ENCODE measurements at regions not wholly inside any gene's neighbourhood (a gene's known extent, or its start where the extent isn't known, plus 50 kb on each side); places are given as distances from the start of the nearest gene placed in this dataset.
"Not testable (repeated sequence)": the region's sequence is repeated elsewhere in the genome, so short reads cannot be mapped to it uniquely, and the experiment has no call there.

- no peak for DNase-seq (ENCODE audit: low read depth in 2 of 2)
Measured at GRCh38 chr4:71081192-71081591, 87.7 kb downstream of the DCK start.

- DNase-seq (ENCODE audit: low read depth in 2 of 2): no peak
Measured at GRCh38 chr4:71093745-71094144, 100.3 kb downstream of the DCK start.

GRCh38 chr4:71094201-71094600 is 100.8 kb downstream of the DCK start:
- no peak for DNase-seq (ENCODE audit: low read depth in 2 of 2)

GRCh38 chr4:71095141-71095540 is 101.7 kb downstream of the DCK start:
- no peak for DNase-seq (ENCODE audit: low read depth in 2 of 2)

GRCh38 chr4:71095545-71095944 is 102.1 kb downstream of the DCK start:
- no peak for DNase-seq (ENCODE audit: low read depth in 2 of 2)

GRCh38 chr4:71107726-71108125 is 114.3 kb downstream of the DCK start:
- DNase-seq (ENCODE audit: low read depth in 2 of 2): no peak

- no peak for DNase-seq (ENCODE audit: low read depth in 2 of 2)
Measured at GRCh38 chr4:71110499-71110898, 117.0 kb downstream of the DCK start.

- not testable (repeated sequence) for DNase-seq (ENCODE audit: low read depth in 2 of 2)
Measured at GRCh38 chr4:71111133-71111532, 117.7 kb downstream of the DCK start.

GRCh38 chr4:71113294-71113693 is 119.8 kb downstream of the DCK start:
- peak in 1 of 2 donors; percentile 1 for DNase-seq (ENCODE audit: low read depth in 2 of 2)

- no peak for DNase-seq (ENCODE audit: low read depth in 2 of 2)
Measured at GRCh38 chr4:71120831-71121524, 127.5 kb downstream of the DCK start.

GRCh38 chr4:71123951-71124350 is 130.5 kb downstream of the DCK start:
- no peak for DNase-seq (ENCODE audit: low read depth in 2 of 2)

- DNase-seq (ENCODE audit: low read depth in 2 of 2): no peak
Measured at GRCh38 chr4:71125137-71125536, 131.7 kb downstream of the DCK start.

GRCh38 chr4:71126719-71127118 is 133.3 kb downstream of the DCK start:
- DNase-seq (ENCODE audit: low read depth in 2 of 2): no peak

GRCh38 chr4:71130827-71131603 is 137.6 kb downstream of the DCK start:
- DNase-seq (ENCODE audit: low read depth in 2 of 2): no peak

GRCh38 chr4:71132486-71132885 is 139.0 kb downstream of the DCK start:
- DNase-seq (ENCODE audit: low read depth in 2 of 2): no peak

- DNase-seq (ENCODE audit: low read depth in 2 of 2): no peak
Measured at GRCh38 chr4:71133491-71133890, 140.0 kb downstream of the DCK start.

GRCh38 chr4:71136071-71136470 is 142.6 kb downstream of the DCK start:
- no peak for DNase-seq (ENCODE audit: low read depth in 2 of 2)

- DNase-seq (ENCODE audit: low read depth in 2 of 2): no peak
Measured at GRCh38 chr4:71138007-71138615, 144.7 kb downstream of the DCK start.

- DNase-seq (ENCODE audit: low read depth in 2 of 2): no peak
Measured at GRCh38 chr4:71140563-71140962, 147.1 kb downstream of the DCK start.

GRCh38 chr4:71141125-71141524 is 147.7 kb downstream of the DCK start:
- DNase-seq (ENCODE audit: low read depth in 2 of 2): no peak

- DNase-seq (ENCODE audit: low read depth in 2 of 2): no peak
Measured at GRCh38 chr4:71147261-71147660, 153.8 kb downstream of the DCK start.

- no peak for DNase-seq (ENCODE audit: low read depth in 2 of 2)
Measured at GRCh38 chr4:71148545-71148944, 155.1 kb downstream of the DCK start.

GRCh38 chr4:71151054-71151453 is 157.6 kb downstream of the DCK start:
- no peak for DNase-seq (ENCODE audit: low read depth in 2 of 2)

Data from dermis microvascular lymphatic vessel endothelial cell (primary cell).